ENCODE measurements at regions not wholly inside any gene's neighbourhood (a gene's known extent, or its start where the extent isn't known, plus 50 kb on each side); places are given as distances from the start of the nearest gene placed in this dataset.

DNA sequence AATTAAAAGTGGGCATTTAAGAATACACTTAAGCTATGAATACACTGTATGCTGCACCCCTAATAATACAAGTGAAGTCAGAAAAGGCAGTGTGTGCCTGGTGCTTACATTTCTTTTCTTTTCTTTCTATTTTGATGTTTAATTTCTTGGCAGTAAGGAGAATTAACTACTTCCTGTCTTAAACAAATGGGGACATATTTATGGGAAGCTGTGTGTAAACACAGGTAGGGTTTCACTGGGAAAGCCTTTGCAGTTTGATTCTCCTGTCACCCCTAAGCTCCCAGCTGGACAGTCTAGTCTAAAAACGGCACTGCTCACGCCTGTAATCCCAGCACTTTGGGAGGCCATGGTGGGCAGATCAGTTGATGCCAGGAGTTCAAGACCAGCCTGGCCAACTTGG lies 146.0 kb downstream of the MIS18A start:
- peak; percentile 17 for DNase-seq

DNA sequence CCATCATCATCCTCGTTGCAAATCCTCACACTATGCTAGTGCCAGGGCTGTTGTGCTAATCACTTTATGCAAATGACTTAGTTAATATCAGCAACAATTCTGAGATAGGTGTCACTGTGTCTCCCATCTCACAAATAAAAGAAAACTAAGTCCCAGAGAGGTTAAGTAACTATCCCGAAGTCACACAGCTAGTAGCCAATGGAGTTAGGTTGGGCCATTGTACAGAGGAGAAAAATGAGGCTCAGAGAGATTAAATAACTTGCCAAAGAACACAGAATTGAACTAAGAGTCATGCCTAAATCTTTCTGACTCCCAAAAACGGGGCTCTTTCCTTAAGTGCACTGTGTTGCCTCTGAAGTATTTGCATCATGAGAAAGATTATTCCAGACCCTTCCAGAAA lies 146.4 kb downstream of the MIS18A start:
- no peak for DNase-seq

GRCh38 chr21:32131960-32132359 lies 146.9 kb downstream of the MIS18A start:
- DNase-seq, result peak; percentile 20

DNA sequence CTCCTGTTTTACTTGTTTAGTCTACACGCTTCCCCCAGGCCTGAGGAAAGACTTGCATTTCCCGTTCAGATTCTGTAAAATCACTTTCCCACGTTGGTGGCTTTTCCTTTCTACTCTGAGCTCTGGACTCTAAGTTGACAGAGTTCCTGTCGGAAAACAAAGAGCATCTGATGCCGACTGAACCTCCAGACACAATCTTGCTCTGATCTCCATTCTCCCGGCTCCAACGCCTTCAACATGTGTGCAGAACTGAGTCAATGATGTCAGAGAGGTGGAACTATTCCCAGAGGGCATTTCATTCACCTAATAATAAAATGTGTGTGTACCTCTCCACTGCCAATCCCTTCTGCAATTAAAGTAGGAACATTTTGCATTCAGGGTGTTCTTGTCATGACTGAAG lies 147.7 kb downstream of the MIS18A start:
- DNase-seq, result no peak

GRCh38 chr21:32130031-32130891 lies 148.6 kb downstream of the MIS18A start:
- DNase-seq, result no peak

DNA sequence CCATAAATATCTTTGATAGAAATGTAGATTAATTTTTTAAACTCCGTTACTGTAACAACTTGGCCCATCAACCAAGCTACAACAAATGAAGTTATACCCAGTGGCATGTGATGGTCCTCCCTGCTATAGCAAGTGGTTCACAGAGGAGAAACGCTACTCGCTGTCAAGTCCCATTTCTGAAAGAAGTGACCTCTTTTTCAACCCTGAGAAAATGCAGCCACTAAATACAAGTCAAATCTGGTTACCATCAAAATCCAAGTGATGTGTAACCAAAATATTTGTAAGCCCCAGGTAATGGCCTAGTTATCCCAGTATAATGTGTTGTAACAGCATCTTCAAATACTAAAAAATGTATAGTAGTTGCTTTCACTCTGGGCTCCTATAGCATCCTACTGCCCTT lies 151.8 kb downstream of the MIS18A start:
- no peak for DNase-seq

- DNase-seq, result no peak
Measured at GRCh38 chr21:32122082-32122481, 156.8 kb downstream of the MIS18A start.

DNA sequence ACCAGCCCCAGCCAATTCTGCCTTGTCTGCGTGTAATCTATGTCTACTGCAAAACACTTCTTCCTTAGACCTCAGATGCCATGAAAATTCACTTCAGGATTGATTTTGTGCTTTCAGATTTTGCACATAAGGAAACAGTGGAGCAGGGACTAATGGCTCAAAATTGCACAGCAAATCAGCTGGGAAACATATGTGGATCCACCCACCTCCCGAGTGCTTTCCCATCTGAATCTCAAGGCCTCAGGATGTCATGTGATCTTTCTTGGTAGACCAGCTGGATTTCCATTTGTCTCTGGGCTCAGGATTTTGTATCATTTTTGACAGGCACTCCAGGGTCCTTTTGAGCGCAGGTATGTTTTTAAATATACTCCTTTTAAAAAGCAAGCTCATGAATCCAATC lies 158.6 kb downstream of the MIS18A start:
- DNase-seq, result no peak

GRCh38 chr21:32119811-32120210 lies 159.0 kb downstream of the MIS18A start:
- DNase-seq, result no peak

DNA sequence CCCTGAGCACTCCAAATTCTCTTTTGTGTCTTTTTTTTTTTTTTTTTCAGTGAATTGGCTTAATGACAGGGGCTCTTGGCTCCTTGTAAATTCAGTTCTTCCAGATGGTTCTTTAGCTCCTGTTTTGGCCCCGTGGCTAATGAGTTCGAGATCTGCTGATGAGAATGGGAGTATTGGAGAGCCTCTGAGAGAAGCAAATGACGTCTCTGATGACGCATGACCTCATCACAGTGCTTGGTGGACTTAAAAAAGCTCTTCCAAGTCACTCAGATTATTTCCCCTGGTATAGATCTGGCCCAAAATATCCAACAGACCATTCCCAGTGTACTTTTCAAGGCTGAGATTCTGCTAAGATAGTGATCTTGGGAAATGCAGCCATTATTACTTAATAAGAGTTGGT lies 159.5 kb downstream of the MIS18A start:
- DNase-seq, result no peak

DNA sequence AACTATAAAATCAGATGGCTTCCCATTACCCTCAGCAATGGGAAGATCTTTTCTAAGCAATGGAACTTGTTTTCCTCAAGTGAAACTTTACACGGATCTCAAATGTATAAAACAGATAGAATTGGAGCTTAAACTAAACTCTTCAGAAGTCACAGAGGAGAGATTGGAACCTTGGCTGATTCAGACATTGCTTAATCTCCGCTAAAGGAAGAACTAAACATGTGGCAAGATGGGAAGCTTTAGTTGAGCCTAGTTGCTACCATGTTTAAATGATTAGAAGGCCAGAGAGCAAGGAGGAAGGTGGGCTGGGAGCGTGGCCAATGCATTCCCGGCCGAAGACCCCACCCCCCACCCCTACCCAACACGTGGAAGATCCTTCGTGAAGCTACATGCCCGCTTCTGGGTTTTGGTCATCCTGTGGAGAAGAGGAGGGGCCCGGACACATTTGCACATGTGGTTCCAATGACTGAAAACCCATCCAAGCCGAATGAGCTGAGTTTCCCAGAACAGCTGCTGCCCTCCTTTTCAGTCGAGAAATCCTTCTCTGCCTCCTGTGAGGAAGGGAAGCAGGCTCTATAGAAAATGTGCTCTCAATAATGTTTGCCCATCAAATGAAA lies 164.3 kb downstream of the MIS18A start:
- DNase-seq, result no peak

- no peak for DNase-seq
Measured at GRCh38 chr21:32113486-32113885, 165.4 kb downstream of the MIS18A start.

DNA sequence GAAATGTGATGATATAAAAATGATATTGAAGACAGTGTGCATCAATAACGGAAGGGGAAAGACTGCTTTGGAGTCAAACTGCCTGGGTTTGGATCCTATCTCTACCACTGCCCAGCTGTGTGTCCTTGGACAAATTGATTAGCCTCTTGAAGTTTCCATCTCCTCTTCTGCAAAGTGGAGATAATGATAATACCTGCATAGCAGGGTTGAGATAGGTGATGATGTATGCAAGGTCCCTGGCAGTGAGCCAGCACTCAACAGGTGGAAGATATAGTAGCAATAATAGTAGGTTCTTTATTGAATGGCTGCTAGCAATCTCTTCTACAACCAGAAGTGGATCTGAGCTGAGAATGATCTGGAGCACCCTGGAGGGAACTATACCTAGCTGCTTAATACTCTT lies 166.7 kb downstream of the MIS18A start:
- no peak for DNase-seq

DNA sequence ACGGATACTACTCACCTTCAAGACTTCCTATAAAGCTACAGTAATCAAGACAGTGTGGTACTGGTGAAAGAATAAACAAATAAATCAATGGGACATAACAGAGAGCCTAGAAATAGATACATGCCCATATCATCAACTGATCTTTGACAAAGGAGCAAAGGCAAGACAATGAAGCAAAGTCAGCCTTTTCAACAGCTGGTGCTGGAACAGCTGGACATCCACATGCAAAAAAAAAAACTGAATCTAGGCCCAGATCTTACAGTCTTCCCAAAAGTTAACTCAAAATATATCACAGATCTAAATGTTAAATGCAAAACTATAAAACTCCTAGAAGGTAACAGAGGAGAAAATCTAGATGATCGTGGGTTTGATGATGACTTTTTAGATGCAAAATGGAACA lies 170.3 kb downstream of the MIS18A start:
- no peak for DNase-seq

GRCh38 chr21:32103361-32103760 lies 175.5 kb downstream of the MIS18A start:
- no peak for DNase-seq

- no peak for DNase-seq
Measured at GRCh38 chr21:32102426-32102825, 176.4 kb downstream of the MIS18A start.

DNA sequence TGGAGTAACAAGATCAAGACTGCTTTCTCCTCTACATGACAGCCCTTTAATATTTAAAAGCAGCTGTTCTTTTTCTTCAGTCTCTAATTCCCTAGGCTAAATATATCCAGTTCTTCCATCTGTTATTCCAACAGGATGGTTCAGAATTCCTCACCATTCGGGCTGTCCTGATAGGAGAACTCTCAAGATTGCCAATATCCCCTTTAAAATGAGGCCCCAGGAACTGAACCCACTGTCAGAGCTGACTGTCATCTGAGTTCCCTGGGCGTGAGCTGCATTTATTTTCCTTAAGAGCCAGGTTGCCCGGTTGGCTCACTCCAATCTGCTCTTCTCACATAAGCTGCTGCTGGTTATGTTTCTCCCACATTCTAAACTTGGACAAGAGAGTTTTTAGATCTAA lies 177.6 kb downstream of the MIS18A start:
- no peak for DNase-seq

DNA sequence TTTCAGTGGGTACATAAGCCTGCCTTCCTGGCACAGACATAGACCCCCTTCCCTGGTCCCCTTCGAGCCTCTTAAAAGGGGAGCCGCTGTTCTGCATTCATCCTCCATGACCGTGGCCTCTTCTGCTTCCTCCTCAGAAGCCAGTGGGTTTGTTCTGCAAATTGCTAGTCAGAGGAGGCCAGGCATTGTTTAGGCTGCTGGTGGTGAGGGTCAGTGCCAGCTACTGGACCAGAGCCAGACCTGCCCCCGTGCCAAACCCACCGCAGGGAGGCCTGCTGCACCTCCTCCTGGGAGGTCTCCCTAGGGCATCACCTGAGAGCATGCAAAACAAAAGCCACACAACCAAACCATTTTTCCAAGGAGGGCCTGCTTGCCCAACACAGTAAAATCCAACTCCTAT lies 178.4 kb downstream of the MIS18A start:
- DNase-seq, result no peak

DNA sequence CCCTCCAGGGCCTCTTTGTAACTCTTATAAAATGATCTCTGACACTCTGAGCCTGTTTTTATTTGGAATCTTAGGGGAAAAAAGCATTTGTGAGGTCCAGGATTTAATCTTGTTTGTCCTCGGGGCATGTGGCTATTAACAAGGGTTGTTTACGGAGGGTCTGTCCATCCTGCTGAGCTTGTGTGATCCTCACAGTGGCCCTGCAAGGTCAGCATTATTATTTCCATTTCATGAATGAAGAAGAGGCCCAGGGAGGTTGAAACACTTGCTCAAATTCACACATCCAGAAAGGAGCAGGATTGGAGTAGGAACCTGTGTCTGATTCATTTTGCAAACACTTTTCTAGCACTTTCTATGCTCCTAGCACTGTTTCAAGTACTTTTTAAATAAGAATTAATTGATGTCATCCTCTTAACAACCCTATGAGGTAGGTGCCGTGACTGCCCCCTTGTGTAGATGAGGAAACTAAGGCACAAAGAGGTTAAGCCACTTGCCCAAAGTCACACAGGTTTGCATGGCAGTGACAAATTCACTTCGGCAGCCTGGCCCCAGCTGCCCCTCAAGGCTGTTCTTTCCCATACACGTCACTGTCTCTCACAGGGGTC lies 178.9 kb downstream of the MIS18A start:
- DNase-seq, result no peak

GRCh38 chr21:32096411-32096810 lies 182.4 kb downstream of the MIS18A start:
- no peak for DNase-seq

- DNase-seq, result no peak
Measured at GRCh38 chr21:32094804-32095203, 184.0 kb downstream of the MIS18A start.

- no peak for DNase-seq
Measured at GRCh38 chr21:32093646-32094462, 185.0 kb downstream of the MIS18A start.

DNA sequence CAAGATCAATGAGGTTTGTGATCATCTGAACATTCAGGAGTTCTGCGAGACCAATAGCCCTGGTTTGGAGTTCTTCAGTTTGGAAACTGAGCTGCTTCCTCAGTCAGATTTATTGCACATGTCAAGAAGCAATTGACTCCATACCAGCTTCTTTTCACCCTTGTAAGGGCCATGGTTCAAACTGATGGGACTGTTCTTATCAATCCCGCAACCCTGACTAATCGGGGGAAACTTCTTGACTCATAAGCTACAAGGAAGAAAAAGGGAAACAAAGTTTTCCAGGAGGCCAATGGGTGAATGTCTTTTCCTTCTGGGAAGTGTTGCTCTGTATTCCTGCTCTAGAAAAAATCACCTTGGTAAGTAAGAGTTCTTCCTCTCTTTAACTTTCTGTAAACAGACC lies 187.9 kb downstream of the MIS18A start:
- DNase-seq, result no peak
